ENCODE measurements at regions not wholly inside any gene's neighbourhood (a gene's known extent, or its start where the extent isn't known, plus 50 kb on each side); places are given as distances from the start of the nearest gene placed in this dataset.

- Histone ChIP-seq H3K9me2 (replicated peaks; ENCODE audit: insufficient read depth, low read length) (no peaks in the 10 kb centered on the region), H3K4me1 (ENCODE audit: low read length) (no peaks in the 10 kb centered on the region), H3K4me2 (ENCODE audit: low read depth, low read length, poor library complexity, severe bottlenecking) (no peak overlapping the region), H3K4me3 (ENCODE audit: low read length) (no peak overlapping the region), H2AFZ (ENCODE audit: low read length) (no peak overlapping the region), H4K20me1 (ENCODE audit: insufficient read depth, low read depth, low read length) (no peaks in the 10 kb centered on the region), H3K27ac (ENCODE audit: low read length) (no peak overlapping the region), H3K9ac (ENCODE audit: low read length) (no peak overlapping the region), H3K79me2 (ENCODE audit: low read length) (no peaks in the 10 kb centered on the region), H3K9me3 (ENCODE audit: low read length) (no peaks in the 10 kb centered on the region), H3K27me3 (ENCODE audit: low read length) (no peaks in the 10 kb centered on the region), H3K36me3 (ENCODE audit: insufficient read depth, low read length) (no peaks in the 10 kb centered on the region)
- DNase-seq, result no peak
Measured at GRCh38 chr1:29452463-29453230, 216.3 kb downstream of the PTPRU start.

DNA sequence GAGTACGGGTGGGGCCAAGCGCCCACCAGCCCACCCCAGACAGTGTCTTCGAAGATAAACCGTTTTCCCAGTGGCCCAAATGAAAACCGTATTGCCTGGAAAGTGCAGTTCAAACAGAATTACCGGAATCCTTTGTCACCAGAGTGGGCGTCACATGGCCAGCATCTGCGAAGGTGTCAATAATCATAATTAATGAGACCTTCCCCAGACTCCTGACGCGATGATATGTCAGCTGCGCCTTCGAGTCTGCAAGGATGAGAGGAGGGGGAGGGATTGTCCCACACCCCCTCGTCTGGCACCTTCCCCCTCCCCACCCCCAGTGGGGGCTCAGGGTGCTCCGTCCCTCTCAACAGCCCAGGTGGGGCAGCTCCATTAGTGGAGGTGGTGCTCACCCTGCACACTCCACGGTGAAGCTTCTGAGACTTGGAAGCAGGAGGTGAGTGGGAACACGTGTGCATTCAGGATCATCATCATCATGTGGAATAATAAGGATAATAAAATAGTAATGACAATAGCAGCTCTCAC lies 215.1 kb downstream of the PTPRU start:
- no peaks in the 10 kb centered on the region for H3K36me3 ChIP-seq (ENCODE audit: insufficient read depth, low read length)
- no peaks in the 10 kb centered on the region for H3K27me3 ChIP-seq (ENCODE audit: low read length)
- H4K20me1 ChIP-seq (ENCODE audit: insufficient read depth, low read depth, low read length), result no peaks in the 10 kb centered on the region
- no peaks in the 10 kb centered on the region for H3K9me3 ChIP-seq (ENCODE audit: low read length)
- no peaks in the 10 kb centered on the region for H3K9me2 ChIP-seq (replicated peaks; ENCODE audit: insufficient read depth, low read length)
- H3K4me2 ChIP-seq (ENCODE audit: low read depth, low read length, poor library complexity, severe bottlenecking), result no peak overlapping the region
- H3K27ac ChIP-seq (ENCODE audit: low read length), result no peak overlapping the region
- no peaks in the 10 kb centered on the region for H3K4me1 ChIP-seq (ENCODE audit: low read length)
- H3K4me3 ChIP-seq (ENCODE audit: low read length), result no peak overlapping the region
- no peak for DNase-seq
- H2AFZ ChIP-seq (ENCODE audit: low read length), result no peak overlapping the region
- H3K79me2 ChIP-seq (ENCODE audit: low read length), result no peaks in the 10 kb centered on the region
- no peak overlapping the region for H3K9ac ChIP-seq (ENCODE audit: low read length)

- H4K20me1 ChIP-seq (ENCODE audit: insufficient read depth, low read depth, low read length), result no peaks in the 10 kb centered on the region
Measured at GRCh38 chr1:29450591-29450990, 214.3 kb downstream of the PTPRU start.

DNA sequence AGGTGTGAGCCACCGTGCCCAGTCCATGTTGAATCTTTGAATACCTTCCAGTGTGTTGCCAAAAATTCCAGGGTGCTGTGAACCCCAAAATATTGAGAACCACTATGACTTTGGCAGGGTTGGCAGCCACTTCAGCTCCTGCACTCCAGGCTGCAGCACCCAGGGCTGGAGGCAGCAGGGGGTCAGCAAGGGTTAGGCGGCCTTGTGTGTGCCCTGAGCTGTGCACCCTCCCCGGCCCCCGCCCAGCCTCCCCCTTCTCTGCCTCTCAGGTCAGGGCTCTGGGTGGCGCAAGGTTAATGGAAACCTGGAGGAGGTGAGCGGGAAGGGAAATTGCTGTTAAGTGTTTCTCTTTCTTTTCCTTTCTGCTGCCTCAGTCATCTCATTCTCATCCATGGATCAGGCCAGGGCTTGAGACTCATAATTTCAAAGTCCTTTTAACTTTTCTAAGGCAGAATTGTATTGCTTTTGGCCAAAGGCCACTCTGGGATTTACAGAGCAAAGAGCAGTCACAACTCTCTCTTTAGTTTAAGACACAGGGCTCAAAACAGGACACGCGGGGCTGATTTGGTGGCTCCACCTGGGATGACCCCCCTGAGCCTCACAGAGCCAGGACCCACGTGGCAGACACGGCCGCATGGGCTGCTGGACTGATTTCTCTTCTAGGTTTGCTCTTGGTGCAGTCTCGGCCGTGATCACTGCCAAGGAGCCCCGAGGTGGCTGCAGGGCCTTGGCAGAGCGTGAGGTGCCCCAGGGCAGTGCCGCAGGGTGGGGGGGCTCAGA lies 212.3 kb downstream of the PTPRU start:
- Histone ChIP-seq H3K27ac (ENCODE audit: low read length) (no peak overlapping the region), H3K36me3 (ENCODE audit: insufficient read depth, low read length) (no peaks in the 10 kb centered on the region), H3K27me3 (ENCODE audit: low read length) (no peaks in the 10 kb centered on the region), H2AFZ (ENCODE audit: low read length) (no peak overlapping the region), H3K79me2 (ENCODE audit: low read length) (no peaks in the 10 kb centered on the region), H3K4me3 (ENCODE audit: low read length) (no peak overlapping the region), H3K9me2 (replicated peaks; ENCODE audit: insufficient read depth, low read length) (no peaks in the 10 kb centered on the region), H3K4me1 (ENCODE audit: low read length) (no peaks in the 10 kb centered on the region), H3K9me3 (ENCODE audit: low read length) (no peaks in the 10 kb centered on the region), H4K20me1 (ENCODE audit: insufficient read depth, low read depth, low read length) (no peaks in the 10 kb centered on the region), H3K4me2 (ENCODE audit: low read depth, low read length, poor library complexity, severe bottlenecking) (no peak overlapping the region), H3K9ac (ENCODE audit: low read length) (no peak overlapping the region)
- no peak for DNase-seq

More at GRCh38 chr1:29450591-29450990, 214.3 kb downstream of the PTPRU start:
- Histone ChIP-seq H3K9me2 (replicated peaks; ENCODE audit: insufficient read depth, low read length) (no peaks in the 10 kb centered on the region), H3K9me3 (ENCODE audit: low read length) (no peaks in the 10 kb centered on the region), H3K27me3 (ENCODE audit: low read length) (no peaks in the 10 kb centered on the region), H3K36me3 (ENCODE audit: insufficient read depth, low read length) (no peaks in the 10 kb centered on the region), H3K27ac (ENCODE audit: low read length) (no peak overlapping the region), H3K4me3 (ENCODE audit: low read length) (no peak overlapping the region), H3K79me2 (ENCODE audit: low read length) (no peaks in the 10 kb centered on the region), H2AFZ (ENCODE audit: low read length) (no peak overlapping the region), H3K9ac (ENCODE audit: low read length) (no peak overlapping the region), H3K4me2 (ENCODE audit: low read depth, low read length, poor library complexity, severe bottlenecking) (no peak overlapping the region), H3K4me1 (ENCODE audit: low read length) (no peaks in the 10 kb centered on the region)
- DNase-seq, result no peak

GRCh38 chr1:29447368-29447767 lies 211.0 kb downstream of the PTPRU start:
- Histone ChIP-seq H3K36me3 (ENCODE audit: insufficient read depth, low read length) (no peaks in the 10 kb centered on the region), H3K27ac (ENCODE audit: low read length) (no peak overlapping the region), H3K9me2 (replicated peaks; ENCODE audit: insufficient read depth, low read length) (no peaks in the 10 kb centered on the region), H3K4me3 (ENCODE audit: low read length) (no peak overlapping the region), H3K9me3 (ENCODE audit: low read length) (no peaks in the 10 kb centered on the region), H3K9ac (ENCODE audit: low read length) (no peak overlapping the region), H3K4me1 (ENCODE audit: low read length) (no peaks in the 10 kb centered on the region), H3K27me3 (ENCODE audit: low read length) (no peaks in the 10 kb centered on the region), H4K20me1 (ENCODE audit: insufficient read depth, low read depth, low read length) (no peaks in the 10 kb centered on the region), H3K79me2 (ENCODE audit: low read length) (no peaks in the 10 kb centered on the region), H3K4me2 (ENCODE audit: low read depth, low read length, poor library complexity, severe bottlenecking) (no peak overlapping the region), H2AFZ (ENCODE audit: low read length) (no peak overlapping the region)
- no peak for DNase-seq

- H3K79me2 ChIP-seq (ENCODE audit: low read length), result no peaks in the 10 kb centered on the region
- no peak for DNase-seq
- H3K4me2 ChIP-seq (ENCODE audit: low read depth, low read length, poor library complexity, severe bottlenecking), result no peak overlapping the region
- H3K9ac ChIP-seq (ENCODE audit: low read length), result no peak overlapping the region
- H3K4me1 ChIP-seq (ENCODE audit: low read length), result no peaks in the 10 kb centered on the region
- no peaks in the 10 kb centered on the region for H3K36me3 ChIP-seq (ENCODE audit: insufficient read depth, low read length)
- no peaks in the 10 kb centered on the region for H3K27me3 ChIP-seq (ENCODE audit: low read length)
- no peak overlapping the region for H2AFZ ChIP-seq (ENCODE audit: low read length)
- no peaks in the 10 kb centered on the region for H4K20me1 ChIP-seq (ENCODE audit: insufficient read depth, low read depth, low read length)
- no peak overlapping the region for H3K27ac ChIP-seq (ENCODE audit: low read length)
- no peak overlapping the region for H3K4me3 ChIP-seq (ENCODE audit: low read length)
- H3K9me3 ChIP-seq (ENCODE audit: low read length), result no peaks in the 10 kb centered on the region
- no peaks in the 10 kb centered on the region for H3K9me2 ChIP-seq (replicated peaks; ENCODE audit: insufficient read depth, low read length)
Measured at GRCh38 chr1:29444782-29445729, 208.7 kb downstream of the PTPRU start.

- no peaks in the 10 kb centered on the region for H3K27me3 ChIP-seq (ENCODE audit: low read length)
- no peaks in the 10 kb centered on the region for H3K79me2 ChIP-seq (ENCODE audit: low read length)
- no peaks in the 10 kb centered on the region for H3K36me3 ChIP-seq (ENCODE audit: insufficient read depth, low read length)
- DNase-seq, result no peak
- no peak overlapping the region for H2AFZ ChIP-seq (ENCODE audit: low read length)
- no peak overlapping the region for H3K9ac ChIP-seq (ENCODE audit: low read length)
- H3K4me3 ChIP-seq (ENCODE audit: low read length), result no peak overlapping the region
- H3K4me2 ChIP-seq (ENCODE audit: low read depth, low read length, poor library complexity, severe bottlenecking), result no peak overlapping the region
- H3K27ac ChIP-seq (ENCODE audit: low read length), result no peak overlapping the region
- no peaks in the 10 kb centered on the region for H3K4me1 ChIP-seq (ENCODE audit: low read length)
- H3K9me2 ChIP-seq (replicated peaks; ENCODE audit: insufficient read depth, low read length), result no peaks in the 10 kb centered on the region
- no peaks in the 10 kb centered on the region for H3K9me3 ChIP-seq (ENCODE audit: low read length)
- H4K20me1 ChIP-seq (ENCODE audit: insufficient read depth, low read depth, low read length), result no peaks in the 10 kb centered on the region
Measured at GRCh38 chr1:29444081-29444715, 207.9 kb downstream of the PTPRU start.
